ENCODE measurements at regions not wholly inside any gene's neighbourhood (a gene's known extent, or its start where the extent isn't known, plus 50 kb on each side); places are given as distances from the start of the nearest gene placed in this dataset.

- TF ChIP-seq POLR2A (IDR thresholded peaks at IDR 0.05; ENCODE audit: low read depth, low read length) (no peak), POLR2AphosphoS5 (IDR thresholded peaks at IDR 0.05; ENCODE audit: low read depth, low read length) (no peak), TAF1 (IDR thresholded peaks at IDR 0.05; ENCODE audit: borderline replicate concordance, low read depth, low read length) (no peak)
Observed at GRCh38 chr4:17085416-17085815, 187.0 kb upstream of the LDB2 start.

All from GM12892 (cell line).